GM12878 (cell line): ENCODE measurements at regions not wholly inside any gene's neighbourhood (a gene's known extent, or its start where the extent isn't known, plus 50 kb on each side); places are given as distances from the start of the nearest gene placed in this dataset.

Source experiments
- ATAC-seq: fragments of 200-7000 bp; cut with Tn5 transposase; 3 replicates; pipeline ENCODE4 v1.9.1; 2020; ENCODE audit warnings: mild to moderate bottlenecking, moderate library complexity
- BruUV-seq: library from RNA; stranded (reverse); fragments of 400-500 nt; replicated peaks from 2 replicates; lab custom pipeline; 2021; lab: Mats Ljungman, UMichigan
- CTCF ChIA-PET: fragments of 300-600 bp; sonication (Branson Sonifier 250); formaldehyde crosslinking; extraction: SDS; loops from one replicate; lab custom pipeline; 2021; ENCODE audit warnings: inconsistent platforms; lab: Yijun Ruan, JAX
- POLR2A ChIA-PET: fragments of 350-600 bp; formaldehyde crosslinking; extraction: SDS; loops from one replicate; lab custom pipeline; 2021; ENCODE audit warnings: inconsistent platforms; lab: Charles Lee
- RAD21 ChIA-PET: fragments of 300-600 bp; sonication (Branson Sonifier 250); formaldehyde crosslinking; loops from one replicate; lab custom pipeline; 2023; ENCODE audit warnings: antibody characterized with exemption; ENCODE audit not compliant: unreplicated experiment; lab: Charles Lee
- SMC1A ChIA-PET: fragments of 300-600 bp; sonication (Branson Sonifier 250); formaldehyde crosslinking; loops from one replicate; lab custom pipeline; 2023; ENCODE audit not compliant: unreplicated experiment, uncharacterized antibody; lab: Charles Lee
- DNase-seq: peaks from one replicate; pipeline ENCODE4 v3.0.0-alpha.2; 2011; ENCODE audit warnings: low read depth, low spot score
- FAIRE-seq: peaks from 3 replicates; lab custom pipeline; 2011; peaks lifted over from hg19 to GRCh38; lab: Jason Lieb, UNC
- H2AFZ ChIP-seq: 2 replicates; pipeline ENCODE4 v1.6.0; 2011; ENCODE audit warnings: low read depth, low read length, control low read depth; ENCODE audit not compliant: control insufficient read depth
- H3K27ac ChIP-seq: 2 replicates; pipeline ENCODE4 v1.5.1; 2011; ENCODE audit warnings: control low read depth; ENCODE audit not compliant: control insufficient read depth, insufficient read depth
- H3K27me3 ChIP-seq, 2 experiments: replicated peaks in 1 of 2; 2 replicates each; pipeline versions ENCODE4 v1.6.0 to v1.6.1; 2011; ENCODE audit warnings: low read length in 1 of 2; ENCODE audit not compliant: control insufficient read depth in 2 of 2, insufficient read depth in 2 of 2
- H3K36me3 ChIP-seq, 2 experiments: 2 replicates each; pipeline ENCODE4 v1.5.1; 2011; ENCODE audit warnings: low read length in 1 of 2; ENCODE audit not compliant: control insufficient read depth in 2 of 2, insufficient read depth in 2 of 2
- H3K4me1 ChIP-seq: 2 replicates; pipeline ENCODE4 v1.6.1; 2011; ENCODE audit warnings: mild to moderate bottlenecking, low read length, moderate library complexity, mixed read lengths; ENCODE audit not compliant: control insufficient read depth, insufficient read depth
- H3K4me2 ChIP-seq: 2 replicates; pipeline ENCODE4 v1.6.0; 2011; ENCODE audit warnings: control low read depth; ENCODE audit not compliant: control insufficient read depth, insufficient read depth
- H3K4me3 ChIP-seq: fragments of 200-600 bp; sonication (generic); 2 replicates; pipeline ENCODE4 v1.5.1; 2016
- H3K79me2 ChIP-seq: 2 replicates; pipeline ENCODE4 v1.6.0; 2011; ENCODE audit warnings: low read length; ENCODE audit not compliant: control insufficient read depth, insufficient read depth
- H3K9ac ChIP-seq: 2 replicates; pipeline ENCODE4 v1.8.0; 2011; ENCODE audit warnings: low read length, control low read depth, mixed read lengths; ENCODE audit not compliant: control insufficient read depth, insufficient read depth
- H3K9me3 ChIP-seq: replicated peaks from 3 replicates; pipeline ENCODE4 v1.5.1; 2011; ENCODE audit warnings: mild to moderate bottlenecking, low read length; ENCODE audit not compliant: control insufficient read depth, insufficient read depth
- H4K20me1 ChIP-seq: 2 replicates; pipeline ENCODE4 v1.6.0; 2011; ENCODE audit not compliant: control insufficient read depth, insufficient read depth
- CBX3 ChIP-seq: fragments of 200-600 bp; sonication (generic); IDR thresholded peaks from 2 replicates; pipeline ENCODE4 v1.6.1; 2016; ENCODE audit warnings: low read depth, borderline replicate concordance
- CREB1 ChIP-seq: IDR thresholded peaks from 2 replicates; pipeline ENCODE4 v1.6.1; 2012; ENCODE audit warnings: low read depth, mild to moderate bottlenecking, inconsistent platforms
- JUND ChIP-seq: IDR thresholded peaks from 2 replicates; pipeline ENCODE4 v1.6.1; 2012; ENCODE audit warnings: low read depth, mild to moderate bottlenecking, low read length, improper control_type of control experiment, moderate library complexity
- NR2C2 ChIP-seq: IDR thresholded peaks from 2 replicates; pipeline ENCODE4 v1.6.1; 2011; ENCODE audit warnings: borderline replicate concordance, low read depth; ENCODE audit not compliant: control insufficient read depth, insufficient read length
- NR2F1 ChIP-seq: fragments of 450-650 bp; conservative IDR thresholded peaks from 2 replicates; pipeline ENCODE4 v1.6.1; 2017; ENCODE audit warnings: mild to moderate bottlenecking
- NRF1 ChIP-seq: conservative IDR thresholded peaks from 2 replicates; pipeline ENCODE4 v1.6.1; 2011; ENCODE audit warnings: mild to moderate bottlenecking, low read depth, low read length, improper control_type of control experiment
- PAX5 ChIP-seq: IDR thresholded peaks from 2 replicates; pipeline ENCODE4 v1.6.1; 2011; ENCODE audit warnings: low read depth, low read length, borderline replicate concordance
- POLR2A ChIP-seq: IDR thresholded peaks from 2 replicates; pipeline ENCODE4 v1.6.1; 2011; ENCODE audit warnings: low read depth, mild to moderate bottlenecking, low read length
- RB1 ChIP-seq: fragments of 450-650 bp; formaldehyde crosslinking; IDR thresholded peaks from 2 replicates; pipeline ENCODE4 v1.6.1; 2017; ENCODE audit warnings: mild to moderate bottlenecking, borderline replicate concordance
- STAT3 ChIP-seq: IDR thresholded peaks from 2 replicates; pipeline ENCODE4 v1.6.1; 2011; ENCODE audit warnings: low read depth, low read length, improper control_type of control experiment
- TARDBP ChIP-seq: IDR thresholded peaks from 2 replicates; pipeline ENCODE4 v1.6.1; 2016; ENCODE audit warnings: borderline replicate concordance
- TCF12 ChIP-seq: IDR thresholded peaks from 2 replicates; pipeline ENCODE4 v1.6.1; 2011; ENCODE audit warnings: low read depth, mild to moderate bottlenecking, low read length
- ZNF274 ChIP-seq: IDR thresholded peaks from one replicate; pipeline ENCODE4 v1.8.0; 2011; ENCODE audit not compliant: insufficient read length, insufficient read depth
- ZSCAN29 ChIP-seq: fragments of 450-650 bp; IDR thresholded peaks from 2 replicates; pipeline ENCODE4 v1.6.1; 2017; ENCODE audit warnings: mild to moderate bottlenecking, moderate library complexity
- WGBS: methylation state at CpG from one replicate; pipeline ENCODE4 v1.1.6; 2016; ENCODE audit warnings: low lambda C conversion rate; ENCODE audit not compliant: insufficient replicate concordance, insufficient coverage; ENCODE audit errors: missing lambda C conversion rate; 5-methylcytosine and 5-hydroxymethylcytosine counted together
- in situ Hi-C: fragments of 300-500 bp; cut with MboI; formaldehyde crosslinking; loops from 9 replicates; pipeline ENCODE4 v1.14.3; 2018; ENCODE audit warnings: mixed read lengths
- intact Hi-C: fragments of 100-400 bp; cut with micrococcal nuclease; formaldehyde crosslinking; loops from one replicate; pipeline ENCODE4 v1.14.2; 2022; ENCODE audit not compliant: unreplicated experiment
- TF ChIP-seq, protein P1 (sequence below): IDR thresholded peaks from 2 replicates; pipeline ENCODE4 v1.6.1; 2011; ENCODE audit warnings: mild to moderate bottlenecking, low read depth, low read length, moderate library complexity; ENCODE audit not compliant: insufficient replicate concordance

DNA sequence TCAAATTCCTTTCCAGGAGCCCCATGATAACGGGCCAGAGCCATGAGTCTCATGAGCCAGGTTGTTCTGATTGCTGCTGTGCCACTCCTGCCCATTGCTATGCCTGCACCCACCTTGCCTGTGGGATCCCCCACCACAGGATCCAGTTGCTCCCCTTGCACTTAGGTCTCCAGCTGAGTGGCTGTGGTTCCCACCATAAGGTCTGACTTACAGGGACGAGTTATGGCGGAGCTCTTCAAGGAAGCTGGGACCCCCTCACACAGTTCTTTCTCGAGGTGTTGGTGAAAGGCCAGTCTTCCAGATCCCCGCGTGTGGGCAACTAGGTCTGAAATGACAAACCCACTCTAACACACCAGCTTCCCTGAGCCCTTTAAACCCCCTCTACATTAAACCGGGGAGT, 111.9 kb upstream of the C14orf180 start:
- Histone ChIP-seq H3K36me3 (no peaks in the 10 kb centered on the region), H3K4me3 (no peak overlapping the region), H4K20me1 (no peaks in the 10 kb centered on the region; the same call in 1 of the 2 replicates), H3K4me2 (no peak overlapping the region), H3K9me3 (no peaks in the 10 kb centered on the region), H3K27me3 (peaks cover 0 to 6% of the 10 kb centered on the region in 2 experiments; a peak in 2 of 4 replicates), H3K79me2 (no peaks in the 10 kb centered on the region), H3K9ac (no peak overlapping the region), H3K27ac (no peak overlapping the region), H2AFZ (no peak overlapping the region), H3K4me1 (no peaks in the 10 kb centered on the region)
- ChIA-PET CTCF (no interaction called here), SMC1A (no interaction called here), POLR2A (no interaction called here), RAD21 (no interaction called here)
- no peak for DNase-seq
- TF ChIP-seq ZSCAN29 (no peak), JUND (no peak), CBX3 (no peak), NRF1 (no peak), RB1 (no peak), TCF12 (no peak), ZNF274 (no peak), TARDBP (no peak), POLR2A (no peak), NR2C2 (no peak), STAT3 (no peak), NR2F1 (no peak), CREB1 (no peak), PAX5 (no peak)
- TF ChIP-seq, protein P1, sequence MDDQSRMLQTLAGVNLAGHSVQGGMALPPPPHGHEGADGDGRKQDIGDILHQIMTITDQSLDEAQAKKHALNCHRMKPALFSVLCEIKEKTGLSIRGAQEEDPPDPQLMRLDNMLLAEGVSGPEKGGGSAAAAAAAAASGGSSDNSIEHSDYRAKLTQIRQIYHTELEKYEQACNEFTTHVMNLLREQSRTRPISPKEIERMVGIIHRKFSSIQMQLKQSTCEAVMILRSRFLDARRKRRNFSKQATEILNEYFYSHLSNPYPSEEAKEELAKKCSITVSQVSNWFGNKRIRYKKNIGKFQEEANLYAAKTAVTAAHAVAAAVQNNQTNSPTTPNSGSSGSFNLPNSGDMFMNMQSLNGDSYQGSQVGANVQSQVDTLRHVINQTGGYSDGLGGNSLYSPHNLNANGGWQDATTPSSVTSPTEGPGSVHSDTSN: no peak
- 34% methylated on average over 7 of the region's 7 CpGs for WGBS
- no peak for FAIRE-seq
- no TSS peak for BruUV-seq
- in situ Hi-C loops (no loop called here), intact Hi-C loops (no loop called here)
- no peak for ATAC-seq
